ENCODE measurements at regions not wholly inside any gene's neighbourhood (a gene's known extent, or its start where the extent isn't known, plus 50 kb on each side); places are given as distances from the start of the nearest gene placed in this dataset.

GRCh38 chr11:116037861-116038260, 533.6 kb upstream of the CADM1 start:
- no peak overlapping the region for H3K4ac ChIP-seq (ENCODE audit: low read depth, low read length)
- H4K12ac ChIP-seq (ENCODE audit: low read depth, low read length) = no peak overlapping the region
- H3K27ac ChIP-seq (ENCODE audit: low read depth, low read length) = no peak overlapping the region
- H3K79me2 ChIP-seq (ENCODE audit: control insufficient read depth, insufficient read depth, low read length, poor library complexity) = no peaks in the 10 kb centered on the region
- H3K4me1 ChIP-seq (ENCODE audit: control insufficient read depth in 1 of 2, insufficient read depth in 2 of 2, low read length in 2 of 2) = peaks cover 2 to 6% of the 10 kb centered on the region in 2 experiments
- H3K14ac ChIP-seq (ENCODE audit: low read length) = no peak overlapping the region
- H3K23ac ChIP-seq (ENCODE audit: low read length) = no peak overlapping the region
- H2BK5ac ChIP-seq (ENCODE audit: low read depth, low read length, poor library complexity) = no peak overlapping the region
- no peaks in the 10 kb centered on the region for H3K27me3 ChIP-seq (ENCODE audit: insufficient read depth, low read length)
- no peak overlapping the region for H4K91ac ChIP-seq (ENCODE audit: low read depth, low read length)
- no peak overlapping the region for H3K9ac ChIP-seq (ENCODE audit: low read length)
- no peak overlapping the region for H2BK12ac ChIP-seq (ENCODE audit: low read length)
- no peak overlapping the region for H3K4me3 ChIP-seq (ENCODE audit: low read depth, low read length)
- DNase-seq = no peak
- no CpG with 5 or more reads among the region's 2 CpGs for WGBS (ENCODE audit: extremely low coverage, insufficient coverage, insufficient read length)
- no peak overlapping the region for H3K4me2 ChIP-seq (ENCODE audit: low read length)
- no peak overlapping the region for H2BK120ac ChIP-seq (ENCODE audit: insufficient read depth, low read length, poor library complexity)
- H2AK5ac ChIP-seq (ENCODE audit: low read length) = no peak overlapping the region
- no peaks in the 10 kb centered on the region for H3K9me3 ChIP-seq (ENCODE audit: insufficient read depth, low read depth, low read length)
- no peak overlapping the region for H2AFZ ChIP-seq (ENCODE audit: insufficient read depth, low read length, poor library complexity)
- H3K18ac ChIP-seq (ENCODE audit: low read length) = no peak overlapping the region
- no peaks in the 10 kb centered on the region for H3K36me3 ChIP-seq (ENCODE audit: control insufficient read depth in 1 of 2, insufficient read depth in 2 of 2, low read length in 2 of 2)
- H3K79me1 ChIP-seq (ENCODE audit: low read length) = no peaks in the 10 kb centered on the region
- H4K8ac ChIP-seq (ENCODE audit: low read depth, low read length) = no peak overlapping the region

DNA sequence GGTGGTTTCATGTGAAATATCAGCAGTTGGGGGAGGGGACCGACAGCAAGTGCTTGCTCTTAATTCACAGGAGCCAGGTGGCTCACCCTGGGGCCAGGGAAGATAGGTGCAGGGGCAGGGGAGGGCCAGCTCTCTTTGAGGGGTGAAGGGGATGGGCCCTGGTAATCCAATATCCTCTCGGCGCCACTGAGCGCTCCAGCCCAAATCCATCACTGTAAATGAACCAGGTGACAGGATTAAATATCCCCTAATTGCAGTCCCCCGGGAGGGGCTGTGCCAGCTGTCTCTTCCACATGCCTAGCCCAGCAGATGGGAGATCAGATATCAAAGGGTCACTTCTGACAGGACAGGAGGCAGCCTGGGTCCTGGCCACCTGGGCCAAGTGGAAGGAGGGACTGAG, 531.8 kb upstream of the CADM1 start:
- Histone ChIP-seq H2BK120ac (ENCODE audit: insufficient read depth, low read length, poor library complexity) (no peak overlapping the region), H3K36me3 (ENCODE audit: control insufficient read depth in 1 of 2, insufficient read depth in 2 of 2, low read length in 2 of 2) (no peaks in the 10 kb centered on the region), H3K4ac (ENCODE audit: low read depth, low read length) (no peak overlapping the region), H3K79me2 (ENCODE audit: control insufficient read depth, insufficient read depth, low read length, poor library complexity) (no peaks in the 10 kb centered on the region), H3K23ac (ENCODE audit: low read length) (no peak overlapping the region), H3K9ac (ENCODE audit: low read length) (no peak overlapping the region), H3K14ac (ENCODE audit: low read length) (no peak overlapping the region), H4K12ac (ENCODE audit: low read depth, low read length) (no peak overlapping the region), H3K4me1 (ENCODE audit: control insufficient read depth in 1 of 2, insufficient read depth in 2 of 2, low read length in 2 of 2) (peaks cover 2 to 5% of the 10 kb centered on the region in 2 experiments), H3K79me1 (ENCODE audit: low read length) (no peaks in the 10 kb centered on the region), H2BK12ac (ENCODE audit: low read length) (no peak overlapping the region), H4K8ac (ENCODE audit: low read depth, low read length) (no peak overlapping the region), H3K27me3 (ENCODE audit: insufficient read depth, low read length) (no peaks in the 10 kb centered on the region), H3K18ac (ENCODE audit: low read length) (no peak overlapping the region), H3K4me3 (ENCODE audit: low read depth, low read length) (no peak overlapping the region), H2AK5ac (ENCODE audit: low read length) (no peak overlapping the region), H3K4me2 (ENCODE audit: low read length) (no peak overlapping the region), H3K27ac (ENCODE audit: low read depth, low read length) (no peak overlapping the region), H2AFZ (ENCODE audit: insufficient read depth, low read length, poor library complexity) (no peak overlapping the region), H4K91ac (ENCODE audit: low read depth, low read length) (no peak overlapping the region), H2BK5ac (ENCODE audit: low read depth, low read length, poor library complexity) (no peak overlapping the region), H3K9me3 (ENCODE audit: insufficient read depth, low read depth, low read length) (no peaks in the 10 kb centered on the region)
- no peak for DNase-seq
- no CpG with 5 or more reads among the region's 5 CpGs for WGBS (ENCODE audit: extremely low coverage, insufficient coverage, insufficient read length)

DNA sequence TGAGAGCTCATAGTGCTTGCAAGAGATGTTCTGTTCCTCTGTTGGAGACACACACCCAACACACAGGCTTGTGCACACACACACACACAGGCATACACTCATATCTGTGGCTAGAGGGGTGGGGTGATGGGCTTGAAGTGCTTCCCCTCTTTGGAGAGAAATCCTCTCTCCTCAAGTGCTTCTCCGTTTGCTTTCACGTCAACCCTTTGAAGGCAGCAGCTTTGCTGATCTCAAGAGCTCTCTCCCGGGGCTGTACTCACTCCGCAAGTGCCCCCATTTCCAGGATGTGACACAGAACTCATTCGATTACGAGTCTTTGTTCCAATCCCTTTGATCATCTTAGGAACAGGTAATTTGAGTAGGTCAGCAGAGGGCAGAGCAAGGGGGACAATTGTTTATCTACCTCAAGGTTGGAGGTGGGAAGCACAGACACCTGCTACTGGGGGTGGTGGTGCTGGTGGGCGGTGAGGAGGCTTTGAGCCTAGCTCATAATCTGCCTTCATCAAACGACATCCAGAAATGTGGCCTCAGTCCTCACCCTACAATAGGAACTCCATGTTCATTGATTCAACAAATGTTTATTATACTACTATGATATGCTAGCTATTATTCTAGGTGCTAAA, 529.8 kb upstream of the CADM1 start:
- no peak overlapping the region for H2BK5ac ChIP-seq (ENCODE audit: low read depth, low read length, poor library complexity)

DNA sequence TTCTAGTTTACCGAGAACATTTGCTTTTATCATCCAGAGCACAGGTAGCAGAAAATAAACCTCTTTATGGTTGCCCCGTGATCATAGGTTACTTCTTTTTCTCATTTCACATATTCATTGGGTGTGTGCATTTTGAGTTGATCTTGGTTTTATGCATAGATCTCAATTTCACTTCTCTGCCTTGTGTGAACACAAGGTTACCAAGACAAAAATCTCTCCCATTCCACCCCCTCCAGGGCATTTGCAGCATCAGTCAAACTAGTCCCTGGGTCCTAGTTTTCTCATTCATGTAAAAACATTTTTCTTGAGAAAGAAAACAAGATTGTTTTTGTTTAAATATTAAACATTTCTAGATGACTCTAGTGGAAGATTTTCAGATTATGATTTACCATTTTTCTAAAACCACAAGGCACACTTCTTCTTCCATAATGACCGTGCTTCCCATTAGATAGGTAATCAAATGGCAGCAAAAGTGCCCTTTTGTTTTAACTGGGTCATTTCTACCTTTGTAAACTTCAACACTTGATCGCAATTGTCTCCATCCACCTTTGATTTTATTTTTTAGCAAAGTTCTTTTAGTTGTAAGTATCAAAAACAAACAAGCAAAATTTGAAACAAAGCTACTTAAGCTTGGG, 526.6 kb upstream of the CADM1 start:
- Histone ChIP-seq H4K12ac (ENCODE audit: low read depth, low read length) (no peak overlapping the region), H3K23ac (ENCODE audit: low read length) (no peak overlapping the region), H3K4me1 (ENCODE audit: control insufficient read depth in 1 of 2, insufficient read depth in 2 of 2, low read length in 2 of 2) (no peaks in the 10 kb centered on the region), H2AK5ac (ENCODE audit: low read length) (no peak overlapping the region), H3K27me3 (ENCODE audit: insufficient read depth, low read length) (no peaks in the 10 kb centered on the region), H3K79me2 (ENCODE audit: control insufficient read depth, insufficient read depth, low read length, poor library complexity) (no peaks in the 10 kb centered on the region), H2BK120ac (ENCODE audit: insufficient read depth, low read length, poor library complexity) (no peak overlapping the region), H3K4me2 (ENCODE audit: low read length) (no peak overlapping the region), H3K9ac (ENCODE audit: low read length) (no peak overlapping the region), H4K91ac (ENCODE audit: low read depth, low read length) (no peak overlapping the region), H3K27ac (ENCODE audit: low read depth, low read length) (no peak overlapping the region), H2BK12ac (ENCODE audit: low read length) (no peak overlapping the region), H3K4me3 (ENCODE audit: low read depth, low read length) (no peak overlapping the region), H2BK5ac (ENCODE audit: low read depth, low read length, poor library complexity) (no peak overlapping the region), H3K14ac (ENCODE audit: low read length) (no peak overlapping the region), H3K79me1 (ENCODE audit: low read length) (no peaks in the 10 kb centered on the region), H3K9me3 (ENCODE audit: insufficient read depth, low read depth, low read length) (no peaks in the 10 kb centered on the region), H4K8ac (ENCODE audit: low read depth, low read length) (no peak overlapping the region), H3K18ac (ENCODE audit: low read length) (no peak overlapping the region), H2AFZ (ENCODE audit: insufficient read depth, low read length, poor library complexity) (no peak overlapping the region), H3K4ac (ENCODE audit: low read depth, low read length) (no peak overlapping the region), H3K36me3 (ENCODE audit: control insufficient read depth in 1 of 2, insufficient read depth in 2 of 2, low read length in 2 of 2) (no peaks in the 10 kb centered on the region)
- no peak for DNase-seq
- WGBS (ENCODE audit: extremely low coverage, insufficient coverage, insufficient read length) = no CpG with 5 or more reads among the region's 4 CpGs

More for the DNA sequence above, 529.8 kb upstream of the CADM1 start:
- Histone ChIP-seq H4K8ac (ENCODE audit: low read depth, low read length) (no peak overlapping the region), H3K27ac (ENCODE audit: low read depth, low read length) (no peak overlapping the region), H3K79me2 (ENCODE audit: control insufficient read depth, insufficient read depth, low read length, poor library complexity) (no peaks in the 10 kb centered on the region), H4K91ac (ENCODE audit: low read depth, low read length) (no peak overlapping the region), H3K9ac (ENCODE audit: low read length) (no peak overlapping the region), H4K12ac (ENCODE audit: low read depth, low read length) (no peak overlapping the region), H2AFZ (ENCODE audit: insufficient read depth, low read length, poor library complexity) (no peak overlapping the region), H2AK5ac (ENCODE audit: low read length) (no peak overlapping the region), H3K18ac (ENCODE audit: low read length) (no peak overlapping the region), H3K36me3 (ENCODE audit: control insufficient read depth in 1 of 2, insufficient read depth in 2 of 2, low read length in 2 of 2) (no peaks in the 10 kb centered on the region), H3K9me3 (ENCODE audit: insufficient read depth, low read depth, low read length) (no peaks in the 10 kb centered on the region), H2BK120ac (ENCODE audit: insufficient read depth, low read length, poor library complexity) (no peak overlapping the region), H3K79me1 (ENCODE audit: low read length) (no peaks in the 10 kb centered on the region), H3K4ac (ENCODE audit: low read depth, low read length) (no peak overlapping the region), H3K27me3 (ENCODE audit: insufficient read depth, low read length) (no peaks in the 10 kb centered on the region), H3K4me3 (ENCODE audit: low read depth, low read length) (no peak overlapping the region), H2BK12ac (ENCODE audit: low read length) (no peak overlapping the region), H3K4me2 (ENCODE audit: low read length) (no peak overlapping the region), H3K4me1 (ENCODE audit: control insufficient read depth in 1 of 2, insufficient read depth in 2 of 2, low read length in 2 of 2) (peaks cover 2 to 5% of the 10 kb centered on the region in 2 experiments), H3K14ac (ENCODE audit: low read length) (no peak overlapping the region), H3K23ac (ENCODE audit: low read length) (no peak overlapping the region)
- WGBS (ENCODE audit: extremely low coverage, insufficient coverage, insufficient read length) = no CpG with 5 or more reads among the region's 8 CpGs
- no peak for DNase-seq

All from trophoblast cell (in vitro differentiated cells and primary cell).